OCI-LY7 (cell line): ENCODE measurements at regions not wholly inside any gene's neighbourhood (a gene's known extent, or its start where the extent isn't known, plus 50 kb on each side); places are given as distances from the start of the nearest gene placed in this dataset.
"Not testable (repeated sequence)": the region's sequence is repeated elsewhere in the genome, so short reads cannot be mapped to it uniquely, and the experiment has no call there.

Source experiments
- BruUV-seq: library from RNA; stranded (reverse); fragments of 400-500 nt; replicated peaks from 2 replicates; lab custom pipeline; 2021; lab: Mats Ljungman, UMichigan
- CTCF ChIA-PET: fragments of 300-600 bp; sonication (Branson Sonifier 250); formaldehyde crosslinking; loops from one replicate; lab custom pipeline; 2022; ENCODE audit warnings: antibody characterized with exemption; ENCODE audit not compliant: unreplicated experiment; lab: Charles Lee
- POLR2A ChIA-PET: fragments of 300-600 bp; sonication (Branson Sonifier 250); formaldehyde crosslinking; loops from one replicate; lab custom pipeline; 2022; ENCODE audit warnings: antibody characterized with exemption; lab: Charles Lee
- DNase-seq: peaks from one replicate; pipeline ENCODE4 v3.0.0-alpha.2; 2015; ENCODE audit warnings: low spot score
- H2AFZ ChIP-seq: fragments of 200-600 bp; sonication (generic), shearing (Covaris generic); 2 replicates; pipeline ENCODE4 v1.6.1; 2014; ENCODE audit warnings: mild to moderate bottlenecking, antibody characterized with exemption, low read length, moderate library complexity
- H3K27ac ChIP-seq: fragments of 200-600 bp; sonication (generic); 2 replicates; pipeline ENCODE4 v1.5.1; 2014; ENCODE audit warnings: mixed run types, low read depth, mild to moderate bottlenecking, moderate library complexity, low read length, inconsistent platforms; ENCODE audit not compliant: poor library complexity, severe bottlenecking
- H3K36me3 ChIP-seq: fragments of 200-600 bp; sonication (generic); 2 replicates; pipeline ENCODE4 v1.6.1; 2014; ENCODE audit warnings: mild to moderate bottlenecking, antibody characterized with exemption, low read length, moderate library complexity, mixed read lengths; ENCODE audit not compliant: insufficient read depth
- H3K4me1 ChIP-seq: fragments of 200-600 bp; sonication (generic); 2 replicates; pipeline ENCODE4 v1.5.1; 2014; ENCODE audit warnings: mild to moderate bottlenecking, low read length; ENCODE audit not compliant: insufficient read depth, poor library complexity, severe bottlenecking
- H3K4me2 ChIP-seq: fragments of 200-600 bp; sonication (generic); 2 replicates; pipeline ENCODE4 v1.6.1; 2014; ENCODE audit warnings: mild to moderate bottlenecking, low read length
- H3K4me3 ChIP-seq: fragments of 200-600 bp; sonication (generic); 2 replicates; pipeline ENCODE4 v1.5.1; 2014; ENCODE audit warnings: mild to moderate bottlenecking, low read depth, low read length; ENCODE audit not compliant: poor library complexity, severe bottlenecking
- H3K79me2 ChIP-seq: fragments of 200-600 bp; sonication (generic); 2 replicates; pipeline ENCODE4 v1.6.1; 2016; ENCODE audit warnings: low read depth, mild to moderate bottlenecking, low read length, moderate library complexity, mixed read lengths; ENCODE audit not compliant: insufficient read depth
- H3K9me2 ChIP-seq: fragments of 200-600 bp; sonication (generic); 2 replicates; pipeline ENCODE4 v1.6.1; 2016; ENCODE audit warnings: mild to moderate bottlenecking, low read length, mixed read lengths; ENCODE audit not compliant: insufficient read depth
- H3K9me3 ChIP-seq: fragments of 200-600 bp; sonication (generic); 2 replicates; pipeline ENCODE4 v1.6.1; 2014; ENCODE audit warnings: mild to moderate bottlenecking, mixed run types, low read length, mixed read lengths
- H4K20me1 ChIP-seq: fragments of 200-600 bp; sonication (generic); 2 replicates; pipeline ENCODE4 v1.6.1; 2014; ENCODE audit warnings: mild to moderate bottlenecking, antibody characterized with exemption, low read length, moderate library complexity, mixed read lengths; ENCODE audit not compliant: insufficient read depth
- EZH2phosphoT487 ChIP-seq: fragments of 200-600 bp; sonication (generic); IDR thresholded peaks from 2 replicates; pipeline ENCODE4 v1.6.1; 2018; ENCODE audit warnings: low read depth, borderline replicate concordance, mild to moderate bottlenecking, mixed run types, antibody characterized with exemption, low read length, moderate library complexity, mixed read lengths
- intact Hi-C: fragments of 100-400 bp; cut with micrococcal nuclease; formaldehyde crosslinking; loops from one replicate; pipeline ENCODE4 v1.10.0; 2022; ENCODE audit not compliant: unreplicated experiment
- TF ChIP-seq, protein P1 (sequence below): fragments of 200-600 bp; sonication (generic); conservative IDR thresholded peaks from 2 replicates; pipeline ENCODE4 v1.5.1; 2014; ENCODE audit warnings: mild to moderate bottlenecking, antibody characterized with exemption, low read length, moderate library complexity, mixed read lengths

- no peaks in the 10 kb centered on the region for H3K4me1 ChIP-seq
- H3K36me3 ChIP-seq = no peaks in the 10 kb centered on the region
- TF ChIP-seq EZH2phosphoT487 = no peak
- TF ChIP-seq, protein P1, sequence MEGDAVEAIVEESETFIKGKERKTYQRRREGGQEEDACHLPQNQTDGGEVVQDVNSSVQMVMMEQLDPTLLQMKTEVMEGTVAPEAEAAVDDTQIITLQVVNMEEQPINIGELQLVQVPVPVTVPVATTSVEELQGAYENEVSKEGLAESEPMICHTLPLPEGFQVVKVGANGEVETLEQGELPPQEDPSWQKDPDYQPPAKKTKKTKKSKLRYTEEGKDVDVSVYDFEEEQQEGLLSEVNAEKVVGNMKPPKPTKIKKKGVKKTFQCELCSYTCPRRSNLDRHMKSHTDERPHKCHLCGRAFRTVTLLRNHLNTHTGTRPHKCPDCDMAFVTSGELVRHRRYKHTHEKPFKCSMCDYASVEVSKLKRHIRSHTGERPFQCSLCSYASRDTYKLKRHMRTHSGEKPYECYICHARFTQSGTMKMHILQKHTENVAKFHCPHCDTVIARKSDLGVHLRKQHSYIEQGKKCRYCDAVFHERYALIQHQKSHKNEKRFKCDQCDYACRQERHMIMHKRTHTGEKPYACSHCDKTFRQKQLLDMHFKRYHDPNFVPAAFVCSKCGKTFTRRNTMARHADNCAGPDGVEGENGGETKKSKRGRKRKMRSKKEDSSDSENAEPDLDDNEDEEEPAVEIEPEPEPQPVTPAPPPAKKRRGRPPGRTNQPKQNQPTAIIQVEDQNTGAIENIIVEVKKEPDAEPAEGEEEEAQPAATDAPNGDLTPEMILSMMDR = no peak
- peaks cover 18% of the 10 kb centered on the region for H3K9me3 ChIP-seq
- H3K79me2 ChIP-seq = no peaks in the 10 kb centered on the region
- no peaks in the 10 kb centered on the region for H3K9me2 ChIP-seq
- no peak overlapping the region for H3K4me3 ChIP-seq
- no peak overlapping the region for H3K27ac ChIP-seq
- intact Hi-C loops = no loop called here
- ChIA-PET CTCF (no interaction called here), POLR2A (no interaction called here)
- no peaks in the 10 kb centered on the region for H4K20me1 ChIP-seq
- BruUV-seq = no TSS peak
- H3K4me2 ChIP-seq = no peak overlapping the region
- no peak overlapping the region for H2AFZ ChIP-seq
- no peak for DNase-seq
Measured at GRCh38 chr7:157477550-157478212, 140.9 kb downstream of the DNAJB6 start.

DNA sequence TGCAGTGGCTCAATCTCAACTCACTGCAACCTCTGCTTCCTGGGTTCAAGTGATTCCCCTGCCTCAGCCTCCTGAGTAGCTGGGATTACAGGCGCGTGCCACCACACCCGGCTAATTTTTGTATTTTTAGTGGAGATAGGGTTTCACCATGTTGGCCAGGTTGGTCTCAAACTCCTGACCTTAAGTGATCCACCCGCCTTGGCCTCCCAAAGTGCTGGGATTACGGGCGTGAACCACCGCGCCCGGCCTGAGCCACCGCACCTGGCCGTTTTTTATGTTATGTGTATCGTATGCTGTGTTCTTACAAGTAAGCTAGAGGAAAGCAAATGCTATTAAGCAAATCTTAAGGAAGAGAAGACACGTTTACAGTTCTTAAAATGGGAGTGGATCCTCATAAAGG lies 141.8 kb downstream of the DNAJB6 start:
- H4K20me1 ChIP-seq, H3K4me3 ChIP-seq, H3K27ac ChIP-seq, BruUV-seq, H3K9me2 ChIP-seq, H3K9me3 ChIP-seq, intact Hi-C loops, H3K36me3 ChIP-seq, H2AFZ ChIP-seq, H3K4me1 ChIP-seq, H3K79me2 ChIP-seq, DNase-seq, POLR2A ChIA-PET, CTCF ChIA-PET, H3K4me2 ChIP-seq: not testable (repeated sequence)

- intact Hi-C loops = no loop called here
- BruUV-seq = no TSS peak
Measured at GRCh38 chr7:157479326-157479725, 142.5 kb downstream of the DNAJB6 start.

More at GRCh38 chr7:157479326-157479725, 142.5 kb downstream of the DNAJB6 start:
- TF ChIP-seq EZH2phosphoT487 = no peak
- TF ChIP-seq, protein P1 = no peak
- Histone ChIP-seq H3K79me2 (no peaks in the 10 kb centered on the region), H3K4me1 (no peaks in the 10 kb centered on the region), H3K4me2 (no peak overlapping the region), H2AFZ (no peak overlapping the region), H3K27ac (no peak overlapping the region), H3K4me3 (no peak overlapping the region), H4K20me1 (no peaks in the 10 kb centered on the region; the same call in 1 of the 2 replicates), H3K9me3 (peaks cover 4% of the 10 kb centered on the region), H3K9me2 (no peaks in the 10 kb centered on the region), H3K36me3 (no peaks in the 10 kb centered on the region)
- ChIA-PET CTCF (no interaction called here), POLR2A (no interaction called here)
- DNase-seq = no peak
